IgD-negative memory B cell (primary cell): ENCODE measurements at regions not wholly inside any gene's neighbourhood (a gene's known extent, or its start where the extent isn't known, plus 50 kb on each side); places are given as distances from the start of the nearest gene placed in this dataset.
"Not testable (repeated sequence)": the region's sequence is repeated elsewhere in the genome, so short reads cannot be mapped to it uniquely, and the experiment has no call there.

Source experiments
- H3K27ac Mint-ChIP-seq, 3 donors: one replicate each; pipeline ENCODE4 v1.8.0; 2020 to 2022; ENCODE audit warnings: mild to moderate bottlenecking in 3 of 3, mixed read lengths in 3 of 3, moderate library complexity in 1 of 3
- H3K27me3 Mint-ChIP-seq: one replicate; pipeline ENCODE4 v1.8.0; 2021; ENCODE audit warnings: mixed read lengths
- H3K36me3 Mint-ChIP-seq: one replicate; pipeline ENCODE4 v1.8.0; 2020; ENCODE audit warnings: mild to moderate bottlenecking, mixed read lengths
- H3K4me1 Mint-ChIP-seq, 3 donors: one replicate each; pipeline ENCODE4 v1.8.0; 2020 to 2022; ENCODE audit warnings: mixed read lengths in 3 of 3, mild to moderate bottlenecking in 1 of 3
- H3K4me3 Mint-ChIP-seq, 4 donors: one replicate each; pipeline ENCODE4 v1.8.0; 2020 to 2022; ENCODE audit warnings: mild to moderate bottlenecking in 4 of 4, mixed read lengths in 4 of 4, moderate library complexity in 3 of 4
- H3K9me3 Mint-ChIP-seq, 3 donors: one replicate each; pipeline ENCODE4 v1.8.0; 2020 to 2021; ENCODE audit warnings: mixed read lengths in 3 of 3, mild to moderate bottlenecking in 1 of 3

- H3K27ac Mint-ChIP-seq, H3K27me3 Mint-ChIP-seq, H3K9me3 Mint-ChIP-seq, H3K4me3 Mint-ChIP-seq, H3K36me3 Mint-ChIP-seq, H3K4me1 Mint-ChIP-seq: not testable (repeated sequence)
Measured at GRCh38 chr9:118677936-118678653, 691.1 kb downstream of the BRINP1 start.

GRCh38 chr9:118686959-118687358 lies 682.3 kb downstream of the BRINP1 start:
- Mint-ChIP-seq H3K27me3 (no peaks in the 10 kb centered on the region), H3K27ac (no peak overlapping the region), H3K4me3 (no peak overlapping the region), H3K9me3 (peaks cover 0 to 2% (median 0%) of the 10 kb centered on the region in 3 donors), H3K4me1 (no peaks in the 10 kb centered on the region), H3K36me3 (no peaks in the 10 kb centered on the region)

GRCh38 chr9:118689280-118689679 lies 680.0 kb downstream of the BRINP1 start:
- Mint-ChIP-seq H3K4me1 (peaks cover 0 to 4% (median 3%) of the 10 kb centered on the region in 3 donors), H3K36me3 (no peaks in the 10 kb centered on the region), H3K9me3 (peaks cover 0 to 2% (median 0%) of the 10 kb centered on the region in 3 donors), H3K27ac (no peak overlapping the region), H3K4me3 (no peak overlapping the region), H3K27me3 (no peaks in the 10 kb centered on the region)

GRCh38 chr9:118692613-118693012 lies 676.6 kb downstream of the BRINP1 start:
- Mint-ChIP-seq H3K36me3 (no peaks in the 10 kb centered on the region), H3K4me1 (peaks cover 0 to 4% (median 3%) of the 10 kb centered on the region in 3 donors), H3K9me3 (peaks cover 0 to 2% (median 0%) of the 10 kb centered on the region in 3 donors), H3K27me3 (no peaks in the 10 kb centered on the region), H3K4me3 (no peak overlapping the region), H3K27ac (no peak overlapping the region)

- Mint-ChIP-seq H3K36me3 (no peaks in the 10 kb centered on the region), H3K4me1 (peaks cover 0 to 4% (median 3%) of the 10 kb centered on the region in 3 donors), H3K27me3 (no peaks in the 10 kb centered on the region), H3K9me3 (peaks cover 0 to 2% (median 0%) of the 10 kb centered on the region in 3 donors), H3K4me3 (no peak overlapping the region), H3K27ac (no peak overlapping the region)
Measured at GRCh38 chr9:118693645-118694044, 675.6 kb downstream of the BRINP1 start.

- not testable (repeated sequence) for H3K36me3 Mint-ChIP-seq, H3K27me3 Mint-ChIP-seq, H3K4me1 Mint-ChIP-seq, H3K9me3 Mint-ChIP-seq, H3K4me3 Mint-ChIP-seq
- H3K27ac Mint-ChIP-seq: peak overlapping the region in 1 of 3 donors; percentile 79
Measured at GRCh38 chr9:118695249-118695648, 674.0 kb downstream of the BRINP1 start.

GRCh38 chr9:118701985-118702384 lies 667.2 kb downstream of the BRINP1 start:
- H3K9me3 Mint-ChIP-seq: peaks cover 0 to 7% (median 2%) of the 10 kb centered on the region in 3 donors
- no peaks in the 10 kb centered on the region for H3K4me1 Mint-ChIP-seq
- no peaks in the 10 kb centered on the region for H3K27me3 Mint-ChIP-seq
- H3K4me3 Mint-ChIP-seq: no peak overlapping the region
- H3K36me3 Mint-ChIP-seq: no peaks in the 10 kb centered on the region
- H3K27ac Mint-ChIP-seq: no peak overlapping the region

- H3K27ac Mint-ChIP-seq: no peak overlapping the region
- no peaks in the 10 kb centered on the region for H3K36me3 Mint-ChIP-seq
- peaks cover 0 to 4% (median 2%) of the 10 kb centered on the region in 3 donors for H3K9me3 Mint-ChIP-seq
- H3K27me3 Mint-ChIP-seq: no peaks in the 10 kb centered on the region
- H3K4me1 Mint-ChIP-seq: no peaks in the 10 kb centered on the region
- no peak overlapping the region for H3K4me3 Mint-ChIP-seq
Measured at GRCh38 chr9:118711843-118712242, 657.4 kb downstream of the BRINP1 start.

- no peaks in the 10 kb centered on the region for H3K4me1 Mint-ChIP-seq
- no peak overlapping the region for H3K4me3 Mint-ChIP-seq
- no peak overlapping the region for H3K27ac Mint-ChIP-seq
- peaks cover 1 to 20% (median 8%) of the 10 kb centered on the region in 3 donors for H3K9me3 Mint-ChIP-seq
- no peaks in the 10 kb centered on the region for H3K36me3 Mint-ChIP-seq
- H3K27me3 Mint-ChIP-seq: no peaks in the 10 kb centered on the region
Measured at GRCh38 chr9:118721276-118721675, 648.0 kb downstream of the BRINP1 start.

GRCh38 chr9:118721923-118722322 lies 647.3 kb downstream of the BRINP1 start:
- H3K27me3 Mint-ChIP-seq: no peaks in the 10 kb centered on the region
- H3K9me3 Mint-ChIP-seq: peaks cover 1 to 20% (median 8%) of the 10 kb centered on the region in 3 donors
- no peak overlapping the region for H3K4me3 Mint-ChIP-seq
- H3K4me1 Mint-ChIP-seq: no peaks in the 10 kb centered on the region
- H3K36me3 Mint-ChIP-seq: no peaks in the 10 kb centered on the region
- H3K27ac Mint-ChIP-seq: no peak overlapping the region

GRCh38 chr9:118729981-118730380 lies 639.3 kb downstream of the BRINP1 start:
- no peaks in the 10 kb centered on the region for H3K27me3 Mint-ChIP-seq
- H3K36me3 Mint-ChIP-seq: no peaks in the 10 kb centered on the region
- no peak overlapping the region for H3K27ac Mint-ChIP-seq
- H3K4me1 Mint-ChIP-seq: no peaks in the 10 kb centered on the region
- H3K4me3 Mint-ChIP-seq: no peak overlapping the region
- peaks cover 3 to 7% (median 5%) of the 10 kb centered on the region in 3 donors for H3K9me3 Mint-ChIP-seq

- Mint-ChIP-seq H3K27ac (no peak overlapping the region), H3K4me1 (no peaks in the 10 kb centered on the region), H3K27me3 (no peaks in the 10 kb centered on the region), H3K36me3 (no peaks in the 10 kb centered on the region), H3K4me3 (no peak overlapping the region), H3K9me3 (peaks cover 6 to 13% (median 8%) of the 10 kb centered on the region in 3 donors)
Measured at GRCh38 chr9:118732998-118733397, 636.2 kb downstream of the BRINP1 start.

- Mint-ChIP-seq H3K9me3 (peaks cover 5 to 13% (median 6%) of the 10 kb centered on the region in 3 donors), H3K4me1 (peaks cover 0 to 1% (median 0%) of the 10 kb centered on the region in 3 donors), H3K27me3 (no peaks in the 10 kb centered on the region), H3K27ac (no peak overlapping the region), H3K36me3 (no peaks in the 10 kb centered on the region), H3K4me3 (no peak overlapping the region)
Measured at GRCh38 chr9:118734696-118735095, 634.5 kb downstream of the BRINP1 start.

- Mint-ChIP-seq H3K4me3 (no peak overlapping the region), H3K9me3 (peaks cover 5 to 13% (median 9%) of the 10 kb centered on the region in 3 donors), H3K27me3 (no peaks in the 10 kb centered on the region), H3K4me1 (peaks cover 0 to 1% (median 0%) of the 10 kb centered on the region in 3 donors), H3K27ac (no peak overlapping the region), H3K36me3 (no peaks in the 10 kb centered on the region)
Measured at GRCh38 chr9:118736406-118736805, 632.8 kb downstream of the BRINP1 start.

- Mint-ChIP-seq H3K27ac (no peak overlapping the region), H3K4me1 (no peaks in the 10 kb centered on the region), H3K36me3 (no peaks in the 10 kb centered on the region), H3K9me3 (peaks cover 0 to 14% (median 4%) of the 10 kb centered on the region in 3 donors), H3K27me3 (no peaks in the 10 kb centered on the region), H3K4me3 (no peak overlapping the region)
Measured at GRCh38 chr9:118751077-118751847, 618.0 kb downstream of the BRINP1 start.
